Activated naive CD8-positive, alpha-beta T cell treated with anti-CD3 and anti-CD28 coated beads, Interleukin-2, amount 50 U/mL, for 24 hours (primary cell): ENCODE measurements at regions not wholly inside any gene's neighbourhood (a gene's known extent, or its start where the extent isn't known, plus 50 kb on each side); places are given as distances from the start of the nearest gene placed in this dataset.
"Not testable (repeated sequence)": the region's sequence is repeated elsewhere in the genome, so short reads cannot be mapped to it uniquely, and the experiment has no call there.

ENCODE experiments used
- ATAC-seq: fragments of 150-1000 bp; cut with Tn5 transposase; one replicate; pipeline ENCODE4 v1.10.0; 2021
- DNase-seq: peaks from one replicate; pipeline ENCODE4 v3.0.0; 2021
- H3K27ac Mint-ChIP-seq: one replicate; pipeline ENCODE4 v1.8.0; 2021; ENCODE audit warnings: mild to moderate bottlenecking, mixed read lengths
- H3K27me3 Mint-ChIP-seq: one replicate; pipeline ENCODE4 v1.8.0; 2021; ENCODE audit warnings: mixed read lengths
- H3K36me3 Mint-ChIP-seq: one replicate; pipeline ENCODE4 v1.8.0; 2021; ENCODE audit warnings: low read depth, mixed read lengths
- H3K4me1 Mint-ChIP-seq: one replicate; pipeline ENCODE4 v1.8.0; 2021; ENCODE audit warnings: mixed read lengths
- H3K4me3 Mint-ChIP-seq: one replicate; pipeline ENCODE4 v1.8.0; 2021; ENCODE audit warnings: mild to moderate bottlenecking, moderate library complexity, mixed read lengths
- H3K9me3 Mint-ChIP-seq: one replicate; pipeline ENCODE4 v1.8.0; 2021; ENCODE audit warnings: mixed read lengths

- Mint-ChIP-seq H3K4me1 (no peaks in the 10 kb centered on the region), H3K36me3 (no peaks in the 10 kb centered on the region), H3K27ac (no peak overlapping the region), H3K9me3 (no peaks in the 10 kb centered on the region), H3K4me3 (no peak overlapping the region), H3K27me3 (no peaks in the 10 kb centered on the region)
- ATAC-seq (no peak), DNase-seq (no peak)
Observed at GRCh38 chr12:25794571-25794970, 163.9 kb upstream of the RASSF8 start.

DNA sequence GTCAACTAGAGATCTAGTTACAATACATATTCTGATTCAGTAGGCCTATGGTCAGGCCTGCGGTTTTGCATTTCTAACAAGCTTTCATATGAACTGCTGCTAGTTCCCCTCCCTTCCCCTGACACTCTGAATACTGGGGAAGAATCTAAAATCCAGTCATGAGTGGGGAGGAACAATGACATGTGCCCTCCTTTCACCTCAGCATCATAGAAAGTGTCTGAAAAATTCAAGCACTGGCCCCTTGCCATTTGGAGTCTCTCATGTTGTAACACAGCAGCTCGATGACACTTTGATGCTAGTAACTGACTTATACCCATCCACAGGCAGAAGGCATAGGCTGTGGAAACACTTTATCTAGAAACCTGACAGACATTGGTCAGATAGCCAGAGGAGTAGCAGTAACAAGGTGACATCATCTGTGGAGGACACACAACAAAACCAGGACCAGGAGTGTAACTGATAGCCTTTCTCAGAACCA, 161.9 kb upstream of the RASSF8 start:
- H3K36me3 Mint-ChIP-seq, result no peaks in the 10 kb centered on the region
- no peak overlapping the region for H3K4me3 Mint-ChIP-seq
- H3K27me3 Mint-ChIP-seq, result no peaks in the 10 kb centered on the region
- H3K27ac Mint-ChIP-seq, result no peak overlapping the region
- ATAC-seq (peak; percentile 10), DNase-seq (no peak)
- peaks cover 3% of the 10 kb centered on the region for H3K4me1 Mint-ChIP-seq
- peaks cover 4% of the 10 kb centered on the region for H3K9me3 Mint-ChIP-seq

DNA sequence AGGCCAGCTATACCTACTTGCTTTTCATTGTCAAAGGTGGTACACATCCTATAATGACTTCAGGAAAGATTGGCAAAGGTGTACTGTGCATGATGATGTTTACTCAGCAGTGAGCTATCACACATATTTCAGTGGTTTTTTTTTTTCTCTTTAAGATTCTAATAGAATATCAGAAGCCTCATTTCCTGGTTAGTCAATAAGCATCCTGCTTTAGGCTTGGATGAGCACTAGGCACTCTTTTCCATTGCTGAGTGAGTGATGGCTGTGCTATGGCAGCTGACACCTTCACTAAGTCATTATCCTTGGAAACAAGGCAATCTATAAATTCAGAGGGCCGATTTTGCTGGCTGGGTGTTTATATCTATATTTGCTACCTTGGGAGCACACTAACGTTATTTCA, 161.1 kb upstream of the RASSF8 start:
- no peak for DNase-seq
- Mint-ChIP-seq H3K36me3 (no peaks in the 10 kb centered on the region), H3K4me3 (no peak overlapping the region)

GRCh38 chr12:25797949-25798348, 160.5 kb upstream of the RASSF8 start:
- no peaks in the 10 kb centered on the region for H3K27me3 Mint-ChIP-seq
- H3K36me3 Mint-ChIP-seq, result no peaks in the 10 kb centered on the region
- peaks cover 3% of the 10 kb centered on the region for H3K4me1 Mint-ChIP-seq
- H3K9me3 Mint-ChIP-seq, result peaks cover 4% of the 10 kb centered on the region
- H3K4me3 Mint-ChIP-seq, result no peak overlapping the region
- no peak for DNase-seq
- ATAC-seq, result no peak
- H3K27ac Mint-ChIP-seq, result no peak overlapping the region

More for the DNA sequence above, 161.1 kb upstream of the RASSF8 start:
- Mint-ChIP-seq H3K4me1 (peaks cover 3% of the 10 kb centered on the region), H3K27me3 (no peaks in the 10 kb centered on the region), H3K9me3 (peaks cover 4% of the 10 kb centered on the region), H3K27ac (no peak overlapping the region)
- ATAC-seq, result no peak

DNA sequence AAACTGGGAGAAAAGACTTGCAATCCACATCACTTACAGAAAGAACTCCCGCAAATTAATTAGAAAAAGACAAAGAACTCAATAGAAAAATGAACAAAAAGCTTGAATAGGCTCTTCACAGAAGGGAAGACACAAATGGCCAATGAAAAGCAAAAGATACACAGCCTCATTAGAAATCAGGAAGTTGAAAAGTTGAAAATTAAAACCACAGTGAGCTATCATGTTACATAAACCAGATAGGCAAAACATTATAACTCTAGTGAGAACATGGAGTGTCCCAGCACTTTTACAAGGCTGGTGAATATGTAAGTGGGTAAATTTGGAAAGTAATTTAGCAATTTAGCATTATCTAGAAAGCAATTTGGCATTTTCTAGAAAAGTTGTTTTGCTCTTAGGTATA, 158.4 kb upstream of the RASSF8 start:
- Mint-ChIP-seq H3K4me1 (peaks cover 3% of the 10 kb centered on the region), H3K9me3 (peaks cover 10% of the 10 kb centered on the region), H3K36me3 (no peaks in the 10 kb centered on the region), H3K27me3 (no peaks in the 10 kb centered on the region), H3K27ac (no peak overlapping the region), H3K4me3 (no peak overlapping the region)
- ATAC-seq (no peak), DNase-seq (no peak)

- Mint-ChIP-seq H3K9me3 (peaks cover 10% of the 10 kb centered on the region), H3K27me3 (no peaks in the 10 kb centered on the region), H3K27ac (no peak overlapping the region), H3K36me3 (no peaks in the 10 kb centered on the region), H3K4me3 (no peak overlapping the region), H3K4me1 (peaks cover 18% of the 10 kb centered on the region)
- ATAC-seq (no peak), DNase-seq (no peak)
Observed at GRCh38 chr12:25801734-25802133, 156.7 kb upstream of the RASSF8 start.

DNA sequence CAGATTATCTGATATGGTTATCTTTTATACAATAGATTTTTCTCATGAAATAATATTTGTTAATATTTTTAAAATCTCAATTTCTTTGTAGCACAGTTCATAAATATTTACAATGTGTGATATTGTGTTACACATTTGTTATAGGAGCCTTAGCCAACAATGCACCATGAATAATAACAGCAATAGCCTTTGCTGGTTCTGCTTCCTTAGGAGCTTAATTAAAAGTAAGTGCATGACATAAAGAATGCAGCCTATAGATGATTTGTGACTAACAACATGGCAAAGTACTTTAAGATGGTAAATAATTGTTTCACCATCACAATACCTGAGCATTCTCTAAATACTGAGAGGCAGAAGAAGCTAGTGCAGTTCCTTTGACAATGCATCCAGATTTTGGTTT, 156.3 kb upstream of the RASSF8 start:
- Mint-ChIP-seq H3K4me3 (no peak overlapping the region), H3K36me3 (no peaks in the 10 kb centered on the region), H3K27me3 (no peaks in the 10 kb centered on the region), H3K9me3 (peaks cover 10% of the 10 kb centered on the region), H3K27ac (no peak overlapping the region), H3K4me1 (peaks cover 20% of the 10 kb centered on the region)
- ATAC-seq (no peak), DNase-seq (no peak)

- Mint-ChIP-seq H3K9me3 (peaks cover 15% of the 10 kb centered on the region), H3K4me1 (peaks cover 25% of the 10 kb centered on the region)
- not testable (repeated sequence) for H3K27ac Mint-ChIP-seq, H3K27me3 Mint-ChIP-seq, H3K36me3 Mint-ChIP-seq, DNase-seq, ATAC-seq, H3K4me3 Mint-ChIP-seq
Observed at GRCh38 chr12:25803029-25803664, 155.3 kb upstream of the RASSF8 start.

GRCh38 chr12:25804286-25804685, 154.2 kb upstream of the RASSF8 start:
- not testable (repeated sequence) for H3K27me3 Mint-ChIP-seq
- H3K4me1 Mint-ChIP-seq, result peaks cover 25% of the 10 kb centered on the region

GRCh38 chr12:25806271-25806670, 152.2 kb upstream of the RASSF8 start:
- peak; percentile 20 for DNase-seq
- Mint-ChIP-seq H3K27me3 (peaks cover 2% of the 10 kb centered on the region), H3K9me3 (peaks cover 19% of the 10 kb centered on the region), H3K27ac (peak overlapping the region; percentile 36), H3K36me3 (no peaks in the 10 kb centered on the region), H3K4me3 (no peak overlapping the region), H3K4me1 (peaks cover 24% of the 10 kb centered on the region)
- peak; percentile 97 for ATAC-seq

More at GRCh38 chr12:25804286-25804685, 154.2 kb upstream of the RASSF8 start:
- DNase-seq, H3K36me3 Mint-ChIP-seq, ATAC-seq, H3K4me3 Mint-ChIP-seq, H3K27ac Mint-ChIP-seq: not testable (repeated sequence)
- peaks cover 23% of the 10 kb centered on the region for H3K9me3 Mint-ChIP-seq

GRCh38 chr12:25808604-25809003, 149.9 kb upstream of the RASSF8 start:
- H3K36me3 Mint-ChIP-seq, result no peaks in the 10 kb centered on the region
- H3K27ac Mint-ChIP-seq, result no peak overlapping the region
- no peak overlapping the region for H3K4me3 Mint-ChIP-seq
- peaks cover 13% of the 10 kb centered on the region for H3K9me3 Mint-ChIP-seq
- no peak for ATAC-seq
- peaks cover 2% of the 10 kb centered on the region for H3K27me3 Mint-ChIP-seq
- H3K4me1 Mint-ChIP-seq, result peaks cover 33% of the 10 kb centered on the region
- no peak for DNase-seq

GRCh38 chr12:25810683-25811082, 147.8 kb upstream of the RASSF8 start:
- Mint-ChIP-seq H3K4me1 (peaks cover 29% of the 10 kb centered on the region), H3K27me3 (peaks cover 2% of the 10 kb centered on the region), H3K36me3 (no peaks in the 10 kb centered on the region), H3K9me3 (peaks cover 13% of the 10 kb centered on the region), H3K4me3 (no peak overlapping the region), H3K27ac (no peak overlapping the region)
- DNase-seq (no peak), ATAC-seq (no peak)

- H3K27me3 Mint-ChIP-seq, result peaks cover 2% of the 10 kb centered on the region
- DNase-seq (no peak), ATAC-seq (peak; percentile 68)
- no peak overlapping the region for H3K27ac Mint-ChIP-seq
- no peak overlapping the region for H3K4me3 Mint-ChIP-seq
- H3K36me3 Mint-ChIP-seq, result no peaks in the 10 kb centered on the region
- peaks cover 13% of the 10 kb centered on the region for H3K9me3 Mint-ChIP-seq
- peaks cover 19% of the 10 kb centered on the region for H3K4me1 Mint-ChIP-seq
Observed at GRCh38 chr12:25811656-25812126, 146.8 kb upstream of the RASSF8 start.

DNA sequence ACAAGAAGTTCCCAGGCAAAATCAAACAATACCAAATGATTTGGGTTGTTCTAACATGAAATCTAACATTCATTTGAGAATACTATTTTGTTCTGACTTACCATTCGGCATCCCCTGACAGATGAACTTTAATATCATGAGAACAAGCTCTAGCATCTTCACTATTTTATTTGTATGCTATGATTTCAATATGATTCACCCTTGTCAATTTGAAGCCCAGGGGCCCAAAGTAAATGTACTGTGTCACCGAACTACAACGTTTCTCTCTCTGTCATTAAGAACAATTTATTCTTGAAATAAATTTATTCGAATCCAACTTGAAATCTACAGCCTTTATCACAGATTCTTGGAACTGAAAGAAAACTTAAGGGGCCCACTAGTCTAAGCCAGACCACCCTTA, 146.2 kb upstream of the RASSF8 start:
- Mint-ChIP-seq H3K4me1 (peaks cover 15% of the 10 kb centered on the region), H3K4me3 (no peak overlapping the region), H3K27ac (no peak overlapping the region), H3K9me3 (peaks cover 13% of the 10 kb centered on the region), H3K36me3 (no peaks in the 10 kb centered on the region), H3K27me3 (peaks cover 2% of the 10 kb centered on the region)
- no peak for DNase-seq
- no peak for ATAC-seq

GRCh38 chr12:25813843-25814242, 144.6 kb upstream of the RASSF8 start:
- H3K4me1 Mint-ChIP-seq, result peaks cover 12% of the 10 kb centered on the region
- H3K27me3 Mint-ChIP-seq, result peaks cover 2% of the 10 kb centered on the region
- peaks cover 5% of the 10 kb centered on the region for H3K9me3 Mint-ChIP-seq
- H3K27ac Mint-ChIP-seq, result no peak overlapping the region
- no peaks in the 10 kb centered on the region for H3K36me3 Mint-ChIP-seq
- H3K4me3 Mint-ChIP-seq, result no peak overlapping the region
- no peak for ATAC-seq
- DNase-seq, result no peak
